ENCODE measurements at regions not wholly inside any gene's neighbourhood (a gene's known extent, or its start where the extent isn't known, plus 50 kb on each side); places are given as distances from the start of the nearest gene placed in this dataset.

- Histone ChIP-seq H3K27ac (ENCODE audit: low read length) (no peak overlapping the region), H3K9me3 (ENCODE audit: control insufficient read depth, insufficient read depth, low read length) (no peaks in the 10 kb centered on the region), H3K4me3 (ENCODE audit: low read length) (no peak overlapping the region), H3K36me3 (ENCODE audit: control insufficient read depth, insufficient read depth, low read length) (no peaks in the 10 kb centered on the region), H3K27me3 (ENCODE audit: control insufficient read depth, insufficient read depth, low read length) (no peaks in the 10 kb centered on the region), H3K4me1 (ENCODE audit: control insufficient read depth, insufficient read depth, low read length) (no peaks in the 10 kb centered on the region)
- DNase-seq (ENCODE audit: low read depth, low spot score), result no peak
- WGBS (ENCODE audit: insufficient coverage, insufficient read length), result no CpG with 5 or more reads among the region's 6 CpGs
Observed at GRCh38 chr5:126359884-126360283, 63.3 kb upstream of the GRAMD2B start.

- no peaks in the 10 kb centered on the region for H3K27me3 ChIP-seq (ENCODE audit: control insufficient read depth, insufficient read depth, low read length)
- no peak for DNase-seq (ENCODE audit: low read depth, low spot score)
- no peaks in the 10 kb centered on the region for H3K9me3 ChIP-seq (ENCODE audit: control insufficient read depth, insufficient read depth, low read length)
- no peak overlapping the region for H3K4me3 ChIP-seq (ENCODE audit: low read length)
- no CpG with 5 or more reads among the region's 1 CpG for WGBS (ENCODE audit: insufficient coverage, insufficient read length)
- no peaks in the 10 kb centered on the region for H3K4me1 ChIP-seq (ENCODE audit: control insufficient read depth, insufficient read depth, low read length)
- H3K27ac ChIP-seq (ENCODE audit: low read length), result no peak overlapping the region
- no peaks in the 10 kb centered on the region for H3K36me3 ChIP-seq (ENCODE audit: control insufficient read depth, insufficient read depth, low read length)
Observed at GRCh38 chr5:126360467-126360866, 62.7 kb upstream of the GRAMD2B start.

- Histone ChIP-seq H3K4me3 (ENCODE audit: low read length) (no peak overlapping the region), H3K9me3 (ENCODE audit: control insufficient read depth, insufficient read depth, low read length) (no peaks in the 10 kb centered on the region), H3K27me3 (ENCODE audit: control insufficient read depth, insufficient read depth, low read length) (no peaks in the 10 kb centered on the region), H3K36me3 (ENCODE audit: control insufficient read depth, insufficient read depth, low read length) (no peaks in the 10 kb centered on the region), H3K27ac (ENCODE audit: low read length) (no peak overlapping the region), H3K4me1 (ENCODE audit: control insufficient read depth, insufficient read depth, low read length) (peaks cover under 1% of the 10 kb centered on the region; the same call in 1 of the 2 replicates)
- no CpG with 5 or more reads among the region's 1 CpG for WGBS (ENCODE audit: insufficient coverage, insufficient read length)
- DNase-seq (ENCODE audit: low read depth, low spot score), result no peak
Observed at GRCh38 chr5:126363658-126364057, 59.6 kb upstream of the GRAMD2B start.

GRCh38 chr5:126364206-126364902, 58.9 kb upstream of the GRAMD2B start:
- Histone ChIP-seq H3K27me3 (ENCODE audit: control insufficient read depth, insufficient read depth, low read length) (no peaks in the 10 kb centered on the region), H3K9me3 (ENCODE audit: control insufficient read depth, insufficient read depth, low read length) (no peaks in the 10 kb centered on the region), H3K36me3 (ENCODE audit: control insufficient read depth, insufficient read depth, low read length) (no peaks in the 10 kb centered on the region), H3K4me1 (ENCODE audit: control insufficient read depth, insufficient read depth, low read length) (peaks cover 4% of the 10 kb centered on the region; the same call in 1 of the 2 replicates), H3K4me3 (ENCODE audit: low read length) (no peak overlapping the region), H3K27ac (ENCODE audit: low read length) (no peak overlapping the region)
- no CpG with 5 or more reads among the region's 4 CpGs for WGBS (ENCODE audit: insufficient coverage, insufficient read length)
- no peak for DNase-seq (ENCODE audit: low read depth, low spot score)

- no peak overlapping the region for H3K27ac ChIP-seq (ENCODE audit: low read length)
- no peaks in the 10 kb centered on the region for H3K9me3 ChIP-seq (ENCODE audit: control insufficient read depth, insufficient read depth, low read length)
- WGBS (ENCODE audit: insufficient coverage, insufficient read length), result no CpG with 5 or more reads among the region's 5 CpGs
- no peaks in the 10 kb centered on the region for H3K36me3 ChIP-seq (ENCODE audit: control insufficient read depth, insufficient read depth, low read length)
- no peaks in the 10 kb centered on the region for H3K27me3 ChIP-seq (ENCODE audit: control insufficient read depth, insufficient read depth, low read length)
- no peak overlapping the region for H3K4me3 ChIP-seq (ENCODE audit: low read length)
- peaks cover 4% of the 10 kb centered on the region; the same call in 1 of the 2 replicates for H3K4me1 ChIP-seq (ENCODE audit: control insufficient read depth, insufficient read depth, low read length)
- no peak for DNase-seq (ENCODE audit: low read depth, low spot score)
Observed at GRCh38 chr5:126365446-126366198, 57.6 kb upstream of the GRAMD2B start.

- Histone ChIP-seq H3K36me3 (ENCODE audit: control insufficient read depth, insufficient read depth, low read length) (no peaks in the 10 kb centered on the region), H3K27ac (ENCODE audit: low read length) (no peak overlapping the region), H3K4me1 (ENCODE audit: control insufficient read depth, insufficient read depth, low read length) (peaks cover 6% of the 10 kb centered on the region; the same call in 1 of the 2 replicates), H3K27me3 (ENCODE audit: control insufficient read depth, insufficient read depth, low read length) (no peaks in the 10 kb centered on the region), H3K4me3 (ENCODE audit: low read length) (no peak overlapping the region), H3K9me3 (ENCODE audit: control insufficient read depth, insufficient read depth, low read length) (no peaks in the 10 kb centered on the region)
- no CpG with 5 or more reads among the region's 1 CpG for WGBS (ENCODE audit: insufficient coverage, insufficient read length)
- DNase-seq (ENCODE audit: low read depth, low spot score), result no peak
Observed at GRCh38 chr5:126366199-126366560, 57.0 kb upstream of the GRAMD2B start.

GRCh38 chr5:126368239-126368812, 54.9 kb upstream of the GRAMD2B start:
- DNase-seq (ENCODE audit: low read depth, low spot score), result peak; percentile 64
- Histone ChIP-seq H3K36me3 (ENCODE audit: control insufficient read depth, insufficient read depth, low read length) (no peaks in the 10 kb centered on the region), H3K4me1 (ENCODE audit: control insufficient read depth, insufficient read depth, low read length) (peaks cover 9% of the 10 kb centered on the region), H3K27ac (ENCODE audit: low read length) (no peak overlapping the region), H3K27me3 (ENCODE audit: control insufficient read depth, insufficient read depth, low read length) (no peaks in the 10 kb centered on the region), H3K9me3 (ENCODE audit: control insufficient read depth, insufficient read depth, low read length) (no peaks in the 10 kb centered on the region), H3K4me3 (ENCODE audit: low read length) (no peak overlapping the region)
- no CpG with 5 or more reads among the region's 2 CpGs for WGBS (ENCODE audit: insufficient coverage, insufficient read length)

- WGBS (ENCODE audit: insufficient coverage, insufficient read length), result 100% methylated on average over 2 of the region's 2 CpGs
- Histone ChIP-seq H3K27me3 (ENCODE audit: control insufficient read depth, insufficient read depth, low read length) (no peaks in the 10 kb centered on the region), H3K4me3 (ENCODE audit: low read length) (no peak overlapping the region), H3K4me1 (ENCODE audit: control insufficient read depth, insufficient read depth, low read length) (peaks cover 9% of the 10 kb centered on the region), H3K27ac (ENCODE audit: low read length) (no peak overlapping the region), H3K36me3 (ENCODE audit: control insufficient read depth, insufficient read depth, low read length) (no peaks in the 10 kb centered on the region), H3K9me3 (ENCODE audit: control insufficient read depth, insufficient read depth, low read length) (no peaks in the 10 kb centered on the region)
- no peak for DNase-seq (ENCODE audit: low read depth, low spot score)
Observed at GRCh38 chr5:126369083-126369482, 54.1 kb upstream of the GRAMD2B start.

- Histone ChIP-seq H3K36me3 (ENCODE audit: control insufficient read depth, insufficient read depth, low read length) (no peaks in the 10 kb centered on the region), H3K27me3 (ENCODE audit: control insufficient read depth, insufficient read depth, low read length) (no peaks in the 10 kb centered on the region), H3K27ac (ENCODE audit: low read length) (no peak overlapping the region), H3K4me3 (ENCODE audit: low read length) (no peak overlapping the region), H3K9me3 (ENCODE audit: control insufficient read depth, insufficient read depth, low read length) (no peaks in the 10 kb centered on the region), H3K4me1 (ENCODE audit: control insufficient read depth, insufficient read depth, low read length) (peaks cover 9% of the 10 kb centered on the region)
- no CpG with 5 or more reads among the region's 6 CpGs for WGBS (ENCODE audit: insufficient coverage, insufficient read length)
- DNase-seq (ENCODE audit: low read depth, low spot score), result no peak
Observed at GRCh38 chr5:126369995-126370731, 53.0 kb upstream of the GRAMD2B start.
